ENCODE measurements at regions not wholly inside any gene's neighbourhood (a gene's known extent, or its start where the extent isn't known, plus 50 kb on each side); places are given as distances from the start of the nearest gene placed in this dataset.

DNA sequence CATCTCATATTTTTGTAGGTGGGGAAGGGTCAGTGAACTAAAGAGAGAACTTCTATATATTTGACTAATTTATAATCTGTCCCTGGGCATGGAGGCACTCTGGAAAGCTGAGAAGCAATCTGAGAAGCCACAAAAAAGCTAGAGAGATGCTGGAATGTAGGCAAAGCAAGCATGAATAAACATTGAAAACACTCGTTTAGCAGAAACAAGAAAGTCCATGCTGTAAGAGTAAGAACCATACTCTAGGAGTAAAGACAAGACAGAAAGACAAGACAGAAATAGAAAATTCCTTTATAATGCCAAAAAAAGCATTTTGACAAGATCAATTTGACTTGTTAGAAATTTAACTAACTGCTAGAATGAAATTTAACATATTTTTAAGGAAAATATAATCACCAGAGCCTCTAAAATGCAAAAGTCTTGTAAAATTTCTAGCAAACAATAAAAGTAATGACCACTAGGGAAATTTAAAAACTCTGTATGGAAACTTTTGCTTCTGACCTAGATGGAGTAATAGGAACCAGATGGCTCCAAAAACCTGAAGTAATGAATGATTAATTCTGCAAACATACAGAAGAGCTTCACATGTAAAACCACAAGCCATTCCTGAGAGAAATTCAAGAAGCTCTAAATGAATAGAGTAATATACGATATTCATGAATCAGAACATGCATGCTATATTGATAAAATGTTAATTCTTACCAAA is 625.7 kb upstream of the PTCHD4 start:
- TF ChIP-seq, protein P1, sequence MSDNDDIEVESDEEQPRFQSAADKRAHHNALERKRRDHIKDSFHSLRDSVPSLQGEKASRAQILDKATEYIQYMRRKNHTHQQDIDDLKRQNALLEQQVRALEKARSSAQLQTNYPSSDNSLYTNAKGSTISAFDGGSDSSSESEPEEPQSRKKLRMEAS (IDR thresholded peaks at IDR 0.05) = no peak
- no peak for TF ChIP-seq TCF12 (IDR thresholded peaks at IDR 0.05; ENCODE audit: low read depth)
- TF ChIP-seq TAF1 (IDR thresholded peaks at IDR 0.05; ENCODE audit: low read depth) = no peak
- TF ChIP-seq ZBTB7A (IDR thresholded peaks at IDR 0.05; ENCODE audit: low read depth) = no peak
- no peak for TF ChIP-seq CEBPB (IDR thresholded peaks at IDR 0.05)
- TF ChIP-seq, protein P2, sequence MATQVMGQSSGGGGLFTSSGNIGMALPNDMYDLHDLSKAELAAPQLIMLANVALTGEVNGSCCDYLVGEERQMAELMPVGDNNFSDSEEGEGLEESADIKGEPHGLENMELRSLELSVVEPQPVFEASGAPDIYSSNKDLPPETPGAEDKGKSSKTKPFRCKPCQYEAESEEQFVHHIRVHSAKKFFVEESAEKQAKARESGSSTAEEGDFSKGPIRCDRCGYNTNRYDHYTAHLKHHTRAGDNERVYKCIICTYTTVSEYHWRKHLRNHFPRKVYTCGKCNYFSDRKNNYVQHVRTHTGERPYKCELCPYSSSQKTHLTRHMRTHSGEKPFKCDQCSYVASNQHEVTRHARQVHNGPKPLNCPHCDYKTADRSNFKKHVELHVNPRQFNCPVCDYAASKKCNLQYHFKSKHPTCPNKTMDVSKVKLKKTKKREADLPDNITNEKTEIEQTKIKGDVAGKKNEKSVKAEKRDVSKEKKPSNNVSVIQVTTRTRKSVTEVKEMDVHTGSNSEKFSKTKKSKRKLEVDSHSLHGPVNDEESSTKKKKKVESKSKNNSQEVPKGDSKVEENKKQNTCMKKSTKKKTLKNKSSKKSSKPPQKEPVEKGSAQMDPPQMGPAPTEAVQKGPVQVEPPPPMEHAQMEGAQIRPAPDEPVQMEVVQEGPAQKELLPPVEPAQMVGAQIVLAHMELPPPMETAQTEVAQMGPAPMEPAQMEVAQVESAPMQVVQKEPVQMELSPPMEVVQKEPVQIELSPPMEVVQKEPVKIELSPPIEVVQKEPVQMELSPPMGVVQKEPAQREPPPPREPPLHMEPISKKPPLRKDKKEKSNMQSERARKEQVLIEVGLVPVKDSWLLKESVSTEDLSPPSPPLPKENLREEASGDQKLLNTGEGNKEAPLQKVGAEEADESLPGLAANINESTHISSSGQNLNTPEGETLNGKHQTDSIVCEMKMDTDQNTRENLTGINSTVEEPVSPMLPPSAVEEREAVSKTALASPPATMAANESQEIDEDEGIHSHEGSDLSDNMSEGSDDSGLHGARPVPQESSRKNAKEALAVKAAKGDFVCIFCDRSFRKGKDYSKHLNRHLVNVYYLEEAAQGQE (IDR thresholded peaks at IDR 0.05; ENCODE audit: low read depth) = no peak
- no peak for TF ChIP-seq EGR1 (IDR thresholded peaks at IDR 0.05)

DNA sequence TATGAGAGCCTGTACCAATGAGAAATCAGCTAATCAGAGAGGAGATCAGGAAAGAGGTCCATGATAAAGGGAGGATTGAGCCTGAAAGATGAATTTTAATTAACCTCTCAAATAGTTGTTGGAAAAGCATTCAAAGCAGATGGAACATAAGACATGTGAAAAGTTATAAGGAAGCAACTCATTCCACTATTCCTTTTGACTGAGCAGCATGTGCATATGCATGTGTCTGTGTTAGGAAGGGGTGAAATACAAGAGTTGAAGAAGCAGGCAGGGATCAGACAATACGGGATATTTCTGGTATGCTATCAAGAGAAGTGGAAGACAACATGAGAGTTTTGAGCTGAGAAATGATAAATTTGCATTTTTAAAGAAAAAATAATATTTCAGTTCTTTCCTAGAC is 624.8 kb upstream of the PTCHD4 start:
- TF ChIP-seq TEAD4 (IDR thresholded peaks at IDR 0.05) = no peak
- no peak for TF ChIP-seq TAF1 (IDR thresholded peaks at IDR 0.05; ENCODE audit: low read depth)
- TF ChIP-seq FOXM1 (IDR thresholded peaks at IDR 0.05; ENCODE audit: borderline replicate concordance, low read depth) = no peak
- no peak for TF ChIP-seq EGR1 (IDR thresholded peaks at IDR 0.05)
- TF ChIP-seq ZBTB7A (IDR thresholded peaks at IDR 0.05; ENCODE audit: low read depth) = no peak
- no peak for TF ChIP-seq USF1 (IDR thresholded peaks at IDR 0.05)
- TF ChIP-seq YY1 (IDR thresholded peaks at IDR 0.05; ENCODE audit: low read depth) = no peak
- TF ChIP-seq TCF12 (IDR thresholded peaks at IDR 0.05; ENCODE audit: low read depth) = no peak
- no peak for TF ChIP-seq EP300 (IDR thresholded peaks at IDR 0.05; ENCODE audit: borderline replicate concordance)

GRCh38 chr6:48733581-48733980 is 622.6 kb upstream of the PTCHD4 start:
- TF ChIP-seq TEAD4 (IDR thresholded peaks at IDR 0.05) = no peak
- no peak for TF ChIP-seq RAD21 (IDR thresholded peaks at IDR 0.05; ENCODE audit: low read depth)
- no peak for TF ChIP-seq FOXM1 (IDR thresholded peaks at IDR 0.05; ENCODE audit: borderline replicate concordance, low read depth)
- no peak for TF ChIP-seq USF1 (IDR thresholded peaks at IDR 0.05)
- no peak for TF ChIP-seq CEBPB (IDR thresholded peaks at IDR 0.05)
- no peak for TF ChIP-seq YY1 (IDR thresholded peaks at IDR 0.05; ENCODE audit: low read depth)
- no peak for TF ChIP-seq EP300 (IDR thresholded peaks at IDR 0.05; ENCODE audit: borderline replicate concordance)
- TF ChIP-seq, protein P1 (IDR thresholded peaks at IDR 0.05) = no peak
- TF ChIP-seq TCF12 (IDR thresholded peaks at IDR 0.05; ENCODE audit: low read depth) = no peak
- no peak for TF ChIP-seq TAF1 (IDR thresholded peaks at IDR 0.05; ENCODE audit: low read depth)
- TF ChIP-seq, protein P2 (IDR thresholded peaks at IDR 0.05; ENCODE audit: low read depth) = no peak
- TF ChIP-seq CREB1 (IDR thresholded peaks at IDR 0.05; ENCODE audit: low read depth) = no peak
- no peak for TF ChIP-seq EGR1 (IDR thresholded peaks at IDR 0.05)
- no peak for TF ChIP-seq NFIC (IDR thresholded peaks at IDR 0.05)
- no peak for TF ChIP-seq ZBTB7A (IDR thresholded peaks at IDR 0.05; ENCODE audit: low read depth)

GRCh38 chr6:48714699-48715098 is 603.7 kb upstream of the PTCHD4 start:
- TF ChIP-seq FOXM1 (IDR thresholded peaks at IDR 0.05; ENCODE audit: borderline replicate concordance, low read depth) (no peak), CEBPB (IDR thresholded peaks at IDR 0.05) (no peak), TEAD4 (IDR thresholded peaks at IDR 0.05) (no peak), NFIC (IDR thresholded peaks at IDR 0.05) (no peak), EGR1 (IDR thresholded peaks at IDR 0.05) (no peak), YY1 (IDR thresholded peaks at IDR 0.05; ENCODE audit: low read depth) (no peak), CREB1 (IDR thresholded peaks at IDR 0.05; ENCODE audit: low read depth) (no peak), TCF12 (IDR thresholded peaks at IDR 0.05; ENCODE audit: low read depth) (no peak)
- TF ChIP-seq, protein P2 (IDR thresholded peaks at IDR 0.05; ENCODE audit: low read depth) = no peak
- TF ChIP-seq, protein P1 (IDR thresholded peaks at IDR 0.05) = no peak

Data from Ishikawa (cell line).